Endothelial cell (in vitro differentiated cells): ENCODE measurements at regions not wholly inside any gene's neighbourhood (a gene's known extent, or its start where the extent isn't known, plus 50 kb on each side); places are given as distances from the start of the nearest gene placed in this dataset.

Source experiments
- DNase-seq: peaks from one replicate; pipeline ENCODE4 v3.0.0; 2021; ENCODE audit warnings: low spot score
- H3K27ac Mint-ChIP-seq: one replicate; pipeline ENCODE4 v1.8.0; 2021; ENCODE audit warnings: mixed read lengths, inconsistent platforms; ENCODE audit not compliant: unreplicated experiment
- H3K27me3 Mint-ChIP-seq: one replicate; pipeline ENCODE4 v1.8.0; 2021; ENCODE audit warnings: mild to moderate bottlenecking, moderate library complexity, mixed read lengths, inconsistent platforms; ENCODE audit not compliant: unreplicated experiment
- H3K36me3 Mint-ChIP-seq: one replicate; pipeline ENCODE4 v1.8.0; 2021; ENCODE audit warnings: mild to moderate bottlenecking, low read depth, mixed read lengths, inconsistent platforms; ENCODE audit not compliant: unreplicated experiment
- H3K4me1 Mint-ChIP-seq: one replicate; pipeline ENCODE4 v1.8.0; 2021; ENCODE audit warnings: mild to moderate bottlenecking, mixed read lengths, inconsistent platforms; ENCODE audit not compliant: unreplicated experiment
- H3K4me3 Mint-ChIP-seq: one replicate; pipeline ENCODE4 v1.8.0; 2021; ENCODE audit warnings: mild to moderate bottlenecking, mixed read lengths, inconsistent platforms; ENCODE audit not compliant: unreplicated experiment
- H3K9me3 Mint-ChIP-seq: one replicate; pipeline ENCODE4 v1.8.0; 2021; ENCODE audit warnings: mixed read lengths, inconsistent platforms; ENCODE audit not compliant: unreplicated experiment
- CTCF ChIP-seq: fragments of 200-600 bp; sonication (generic); IDR thresholded peaks from one replicate; pipeline ENCODE4 v1.5.0; 2021; ENCODE audit warnings: antibody characterized with exemption; ENCODE audit not compliant: unreplicated experiment

GRCh38 chr1:39139723-39140360 lies 64.7 kb upstream of the MACF1 start:
- Mint-ChIP-seq H3K4me3 (no peak overlapping the region), H3K27ac (peak overlapping the region; percentile 31), H3K9me3 (no peaks in the 10 kb centered on the region), H3K27me3 (no peaks in the 10 kb centered on the region), H3K4me1 (peaks cover 55% of the 10 kb centered on the region), H3K36me3 (no peaks in the 10 kb centered on the region)
- no peak for DNase-seq
- no peak for TF ChIP-seq CTCF

GRCh38 chr1:39141925-39142324 lies 62.6 kb upstream of the MACF1 start:
- no peak for TF ChIP-seq CTCF
- H3K9me3 Mint-ChIP-seq, result no peaks in the 10 kb centered on the region
- H3K36me3 Mint-ChIP-seq, result no peaks in the 10 kb centered on the region
- H3K27ac Mint-ChIP-seq, result peak overlapping the region; percentile 87
- peak; percentile 21 for DNase-seq
- H3K4me1 Mint-ChIP-seq, result peaks cover 60% of the 10 kb centered on the region
- peak overlapping the region; percentile 9 for H3K4me3 Mint-ChIP-seq
- H3K27me3 Mint-ChIP-seq, result peaks cover 7% of the 10 kb centered on the region

GRCh38 chr1:39142401-39143060 lies 62.0 kb upstream of the MACF1 start:
- TF ChIP-seq CTCF, result no peak
- Mint-ChIP-seq H3K4me3 (peak overlapping the region; percentile 25), H3K27me3 (peaks cover 7% of the 10 kb centered on the region), H3K27ac (peak overlapping the region; percentile 87), H3K36me3 (peaks cover under 1% of the 10 kb centered on the region), H3K9me3 (no peaks in the 10 kb centered on the region), H3K4me1 (peaks cover 63% of the 10 kb centered on the region)
- no peak for DNase-seq

- H3K9me3 Mint-ChIP-seq, result no peaks in the 10 kb centered on the region
- H3K36me3 Mint-ChIP-seq, result peaks cover 8% of the 10 kb centered on the region
- DNase-seq, result no peak
- H3K4me1 Mint-ChIP-seq, result peaks cover 76% of the 10 kb centered on the region
- H3K4me3 Mint-ChIP-seq, result peak overlapping the region; percentile 39
- H3K27me3 Mint-ChIP-seq, result peaks cover 7% of the 10 kb centered on the region
- no peak for TF ChIP-seq CTCF
- peak overlapping the region; percentile 28 for H3K27ac Mint-ChIP-seq
These were observed 59.6 kb upstream of the MACF1 start for GRCh38 chr1:39144924-39145323.

GRCh38 chr1:39145331-39145965 lies 59.0 kb upstream of the MACF1 start:
- peaks cover 7% of the 10 kb centered on the region for H3K27me3 Mint-ChIP-seq
- no peak for TF ChIP-seq CTCF
- peaks cover 8% of the 10 kb centered on the region for H3K36me3 Mint-ChIP-seq
- H3K9me3 Mint-ChIP-seq, result no peaks in the 10 kb centered on the region
- peaks cover 73% of the 10 kb centered on the region for H3K4me1 Mint-ChIP-seq
- H3K27ac Mint-ChIP-seq, result peak overlapping the region; percentile 28
- H3K4me3 Mint-ChIP-seq, result peak overlapping the region; percentile 39
- no peak for DNase-seq
